Upper lobe of right lung (tissue), 1 donor: ENCODE measurements at regions not wholly inside any gene's neighbourhood (a gene's known extent, or its start where the extent isn't known, plus 50 kb on each side); places are given as distances from the start of the nearest gene placed in this dataset.

ENCODE experiments used
- ATAC-seq: fragments of 200-7000 bp; cut with Tn5 transposase; one replicate; pipeline ENCODE4 v1.9.1; 2020; ENCODE audit warnings: mild to moderate bottlenecking, moderate library complexity
- DNase-seq: peaks from one replicate; pipeline ENCODE4 v3.0.0-alpha.2; 2020
- H3K27ac ChIP-seq: fragments of 200-600 bp; one replicate; pipeline ENCODE4 v1.8.0; 2022
- H3K27me3 ChIP-seq: fragments of 200-600 bp; one replicate; pipeline ENCODE4 v1.8.0; 2022; ENCODE audit warnings: mild to moderate bottlenecking
- H3K36me3 ChIP-seq: fragments of 200-600 bp; one replicate; pipeline ENCODE4 v1.8.0; 2022
- H3K4me1 ChIP-seq: fragments of 200-600 bp; one replicate; pipeline ENCODE4 v1.8.0; 2022
- H3K4me3 ChIP-seq: fragments of 200-600 bp; one replicate; pipeline ENCODE4 v1.8.0; 2022; ENCODE audit warnings: mild to moderate bottlenecking
- H3K9me3 ChIP-seq: fragments of 200-600 bp; one replicate; pipeline ENCODE4 v1.8.0; 2022
- intact Hi-C: fragments of 100-400 bp; cut with DNase I; formaldehyde crosslinking; loops from one replicate; pipeline ENCODE4 v1.11.0; 2022
- TF ChIP-seq, protein P1 (sequence below): fragments of 200-600 bp; IDR thresholded peaks from one replicate; pipeline ENCODE4 v1.8.0; 2022; ENCODE audit warnings: antibody characterized with exemption
- donor health status: DM: no; HTN: yes; CAD: no; lungs with severe emphysema.

DNA sequence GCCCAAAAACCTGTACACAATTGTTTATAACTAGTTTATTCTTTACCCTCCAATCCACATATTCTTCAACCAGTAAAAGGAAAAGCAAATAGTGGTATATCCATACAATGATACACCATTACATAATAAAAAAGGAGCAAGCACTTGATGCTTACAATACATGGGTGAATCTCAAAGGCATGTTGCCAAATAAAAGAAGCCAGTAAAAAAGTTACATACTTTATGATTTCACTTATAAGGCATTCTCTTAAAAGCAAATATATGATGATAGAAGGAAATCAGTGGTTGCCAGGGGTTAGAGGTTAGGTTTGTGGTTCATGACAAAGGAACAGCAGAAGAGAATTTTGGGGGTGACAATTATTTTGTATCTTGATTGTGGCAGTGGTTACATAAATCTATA is 896.1 kb upstream of the LCORL start:
- no peak overlapping the region for H3K4me3 ChIP-seq
- intact Hi-C loops, result no loop called here
- no peak for ATAC-seq

DNA sequence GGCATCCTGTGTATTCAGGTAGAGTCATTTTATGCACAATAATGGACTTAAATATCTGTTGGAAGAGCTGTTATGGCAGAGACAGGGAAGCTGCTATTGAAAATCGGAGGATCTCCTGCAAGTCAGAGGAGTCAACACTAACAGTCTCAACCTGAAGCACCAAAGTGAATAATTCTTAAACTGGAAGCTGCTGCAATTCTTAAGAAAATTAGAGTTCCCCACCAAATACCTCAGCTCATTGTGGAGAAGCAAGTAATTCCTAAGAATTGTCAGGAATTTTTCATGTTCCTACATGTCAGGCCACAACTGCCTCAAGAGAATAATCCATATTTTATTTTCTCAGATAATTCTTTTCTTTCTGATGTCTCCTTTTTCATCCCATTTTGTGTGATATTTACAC is 892.6 kb upstream of the LCORL start:
- no peak overlapping the region for H3K27ac ChIP-seq
- H3K9me3 ChIP-seq, result peaks cover 8% of the 10 kb centered on the region
- no peak overlapping the region for H3K4me3 ChIP-seq
- no peaks in the 10 kb centered on the region for H3K36me3 ChIP-seq
- ATAC-seq (no peak), DNase-seq (no peak)
- H3K4me1 ChIP-seq, result no peaks in the 10 kb centered on the region
- intact Hi-C loops, result no loop called here
- H3K27me3 ChIP-seq, result no peaks in the 10 kb centered on the region
- TF ChIP-seq, protein P1, sequence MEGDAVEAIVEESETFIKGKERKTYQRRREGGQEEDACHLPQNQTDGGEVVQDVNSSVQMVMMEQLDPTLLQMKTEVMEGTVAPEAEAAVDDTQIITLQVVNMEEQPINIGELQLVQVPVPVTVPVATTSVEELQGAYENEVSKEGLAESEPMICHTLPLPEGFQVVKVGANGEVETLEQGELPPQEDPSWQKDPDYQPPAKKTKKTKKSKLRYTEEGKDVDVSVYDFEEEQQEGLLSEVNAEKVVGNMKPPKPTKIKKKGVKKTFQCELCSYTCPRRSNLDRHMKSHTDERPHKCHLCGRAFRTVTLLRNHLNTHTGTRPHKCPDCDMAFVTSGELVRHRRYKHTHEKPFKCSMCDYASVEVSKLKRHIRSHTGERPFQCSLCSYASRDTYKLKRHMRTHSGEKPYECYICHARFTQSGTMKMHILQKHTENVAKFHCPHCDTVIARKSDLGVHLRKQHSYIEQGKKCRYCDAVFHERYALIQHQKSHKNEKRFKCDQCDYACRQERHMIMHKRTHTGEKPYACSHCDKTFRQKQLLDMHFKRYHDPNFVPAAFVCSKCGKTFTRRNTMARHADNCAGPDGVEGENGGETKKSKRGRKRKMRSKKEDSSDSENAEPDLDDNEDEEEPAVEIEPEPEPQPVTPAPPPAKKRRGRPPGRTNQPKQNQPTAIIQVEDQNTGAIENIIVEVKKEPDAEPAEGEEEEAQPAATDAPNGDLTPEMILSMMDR, result no peak

More for the DNA sequence above, 896.1 kb upstream of the LCORL start:
- Histone ChIP-seq H3K4me1 (no peaks in the 10 kb centered on the region), H3K27ac (no peak overlapping the region), H3K36me3 (no peaks in the 10 kb centered on the region), H3K9me3 (peaks cover 2% of the 10 kb centered on the region), H3K27me3 (no peaks in the 10 kb centered on the region)
- DNase-seq, result no peak
- TF ChIP-seq, protein P1, result no peak

DNA sequence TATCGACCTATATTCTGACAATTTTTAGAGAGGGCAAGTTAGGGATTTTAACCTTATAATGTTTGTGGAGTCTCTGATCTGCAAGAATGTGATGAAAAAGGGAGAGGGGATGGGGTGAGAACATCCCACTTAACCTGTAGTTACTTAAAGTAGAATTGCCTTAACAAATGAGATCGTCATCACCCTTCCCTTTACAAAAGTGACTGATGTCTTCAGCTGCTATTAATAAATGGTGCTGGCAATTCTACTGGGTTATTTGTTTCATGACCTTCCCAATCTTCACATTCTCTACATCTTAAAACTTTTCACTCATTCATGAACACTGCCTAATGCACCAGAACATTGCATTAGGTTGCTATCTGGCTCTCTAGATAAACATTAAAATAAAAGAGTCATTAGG is 873.4 kb upstream of the LCORL start:
- DNase-seq, result no peak
- TF ChIP-seq, protein P1, result no peak
- Histone ChIP-seq H3K36me3 (no peaks in the 10 kb centered on the region), H3K9me3 (no peaks in the 10 kb centered on the region), H3K4me3 (no peak overlapping the region), H3K4me1 (no peaks in the 10 kb centered on the region), H3K27me3 (no peaks in the 10 kb centered on the region), H3K27ac (no peak overlapping the region)
- intact Hi-C loops, result no loop called here
- no peak for ATAC-seq

DNA sequence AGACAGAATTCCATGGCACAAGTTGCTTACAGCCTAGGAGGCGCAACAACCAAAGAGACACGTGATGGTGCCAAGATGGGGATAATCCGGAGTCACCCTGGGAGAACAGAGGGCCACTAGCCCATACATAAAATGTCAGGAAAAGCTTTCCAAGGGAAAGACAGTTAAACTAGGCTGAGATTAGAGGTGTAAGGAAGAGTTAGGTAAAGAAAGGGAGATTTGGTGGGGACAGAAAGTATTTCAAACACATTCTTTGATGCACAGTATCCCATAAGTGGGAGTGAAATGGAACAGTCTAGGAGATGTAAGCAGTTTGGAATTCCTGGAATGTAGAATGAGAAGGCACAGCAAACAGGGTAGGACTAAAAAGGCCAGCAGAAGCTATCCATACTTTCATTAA is 860.9 kb upstream of the LCORL start:
- no peaks in the 10 kb centered on the region for H3K27me3 ChIP-seq
- H3K36me3 ChIP-seq, result no peaks in the 10 kb centered on the region
- no peak overlapping the region for H3K27ac ChIP-seq
- H3K4me3 ChIP-seq, result no peak overlapping the region
- H3K9me3 ChIP-seq, result no peaks in the 10 kb centered on the region
- TF ChIP-seq, protein P1, result no peak
- peak; percentile 78 for ATAC-seq
- DNase-seq, result no peak
- intact Hi-C loops, result no loop called here
- H3K4me1 ChIP-seq, result peaks cover 3% of the 10 kb centered on the region

DNA sequence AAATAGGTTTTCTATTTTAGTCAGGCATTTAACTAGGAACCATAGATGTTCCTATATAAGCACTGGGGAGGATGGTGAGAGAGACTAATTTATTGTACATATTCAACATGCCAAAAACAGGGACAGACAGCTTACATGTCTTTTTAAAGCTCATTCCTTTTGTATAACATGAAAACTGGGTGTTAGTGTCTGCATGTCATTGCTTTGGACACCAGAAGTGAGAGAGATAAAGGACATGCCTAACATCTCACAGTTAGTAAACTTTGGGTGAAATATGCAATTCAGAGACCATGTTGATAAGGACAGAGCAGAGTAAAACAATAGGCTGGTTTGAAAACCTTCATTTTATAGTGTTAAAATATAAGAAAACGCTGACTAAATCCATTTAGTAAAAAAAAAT is 860.0 kb upstream of the LCORL start:
- Histone ChIP-seq H3K4me3 (no peak overlapping the region), H3K27me3 (no peaks in the 10 kb centered on the region), H3K9me3 (no peaks in the 10 kb centered on the region), H3K27ac (no peak overlapping the region), H3K4me1 (peaks cover 3% of the 10 kb centered on the region), H3K36me3 (no peaks in the 10 kb centered on the region)
- TF ChIP-seq, protein P1, result no peak
- ATAC-seq (no peak), DNase-seq (no peak)
- intact Hi-C loops, result no loop called here

DNA sequence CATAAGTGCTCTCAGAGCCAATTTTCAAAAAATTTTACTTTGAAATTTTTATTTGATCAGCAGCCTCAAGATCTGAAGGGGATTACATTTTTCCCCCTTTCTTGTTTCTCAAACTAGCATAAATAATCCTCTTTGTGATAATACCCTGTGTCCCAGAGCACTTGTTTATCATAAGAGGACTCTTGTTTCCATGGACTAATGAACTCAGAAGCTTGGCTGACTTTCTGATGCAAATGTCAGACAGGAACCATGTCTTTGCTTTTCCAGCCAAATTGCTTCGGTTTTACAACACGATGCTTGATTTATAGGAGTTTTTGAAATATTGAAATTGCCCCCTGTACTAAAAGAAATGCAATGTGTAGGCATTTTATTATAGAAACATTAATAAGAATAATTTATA is 859.3 kb upstream of the LCORL start:
- no peaks in the 10 kb centered on the region for H3K36me3 ChIP-seq
- ATAC-seq, result no peak
- no peak overlapping the region for H3K4me3 ChIP-seq
- H3K4me1 ChIP-seq, result peaks cover 3% of the 10 kb centered on the region
- intact Hi-C loops, result no loop called here
- no peak overlapping the region for H3K27ac ChIP-seq
- H3K9me3 ChIP-seq, result no peaks in the 10 kb centered on the region
- H3K27me3 ChIP-seq, result no peaks in the 10 kb centered on the region
- DNase-seq, result no peak
- TF ChIP-seq, protein P1, result no peak
